Ishikawa (cell line): ENCODE measurements at regions not wholly inside any gene's neighbourhood (a gene's known extent, or its start where the extent isn't known, plus 50 kb on each side); places are given as distances from the start of the nearest gene placed in this dataset.

ENCODE experiments used
- CEBPB ChIP-seq: IDR thresholded peaks from 2 replicates; pipeline ENCODE4 v1.6.1; 2012
- CREB1 ChIP-seq: IDR thresholded peaks from 2 replicates; pipeline ENCODE4 v1.6.1; 2012; ENCODE audit warnings: low read depth
- EGR1 ChIP-seq: IDR thresholded peaks from 2 replicates; pipeline ENCODE4 v1.6.1; 2012
- EP300 ChIP-seq: IDR thresholded peaks from 2 replicates; pipeline ENCODE4 v1.6.1; 2012; ENCODE audit warnings: borderline replicate concordance
- FOXM1 ChIP-seq: IDR thresholded peaks from 2 replicates; pipeline ENCODE4 v1.6.1; 2012; ENCODE audit warnings: low read depth, borderline replicate concordance
- MAX ChIP-seq: IDR thresholded peaks from 2 replicates; pipeline ENCODE4 v1.6.1; 2012
- NFIC ChIP-seq: IDR thresholded peaks from 2 replicates; pipeline ENCODE4 v1.6.1; 2012
- RAD21 ChIP-seq: IDR thresholded peaks from 2 replicates; pipeline ENCODE4 v1.6.1; 2012; ENCODE audit warnings: low read depth
- REST ChIP-seq: IDR thresholded peaks from 2 replicates; pipeline ENCODE4 v1.6.1; 2012; ENCODE audit warnings: low read depth, mild to moderate bottlenecking
- TAF1 ChIP-seq: IDR thresholded peaks from 2 replicates; pipeline ENCODE4 v1.6.1; 2012; ENCODE audit warnings: low read depth, mild to moderate bottlenecking
- TCF12 ChIP-seq: IDR thresholded peaks from 2 replicates; pipeline ENCODE4 v1.6.1; 2012; ENCODE audit warnings: low read depth
- TEAD4 ChIP-seq: IDR thresholded peaks from 2 replicates; pipeline ENCODE4 v1.6.1; 2012
- USF1 ChIP-seq: IDR thresholded peaks from 2 replicates; pipeline ENCODE4 v1.6.1; 2012
- YY1 ChIP-seq: IDR thresholded peaks from 2 replicates; pipeline ENCODE4 v1.6.1; 2012; ENCODE audit warnings: low read depth
- ZBTB7A ChIP-seq: IDR thresholded peaks from 2 replicates; pipeline ENCODE4 v1.6.1; 2012; ENCODE audit warnings: low read depth

DNA sequence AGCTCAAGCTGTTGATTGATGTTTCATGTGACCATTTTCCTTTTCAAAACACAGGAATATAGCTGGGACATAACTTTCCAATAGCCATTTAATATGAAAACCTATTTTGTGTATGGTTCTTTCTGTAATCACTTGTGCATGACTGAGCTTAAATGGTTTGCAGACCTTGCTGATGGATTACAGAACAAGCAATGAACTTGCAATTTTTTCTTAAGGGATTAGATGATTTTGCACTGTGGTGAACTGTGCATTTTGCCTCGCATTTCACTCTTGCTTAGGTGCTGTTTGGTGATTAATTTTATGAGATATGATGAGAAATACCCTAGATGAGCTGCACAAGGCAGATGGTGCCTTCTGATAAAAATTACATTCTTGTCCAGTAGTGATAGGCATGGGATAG is 419.0 kb upstream of the FBXO33 start:
- TF ChIP-seq CEBPB: no peak
- TF ChIP-seq REST: no peak
- TF ChIP-seq MAX: no peak
- TF ChIP-seq TAF1: no peak
- TF ChIP-seq EP300: no peak
- no peak for TF ChIP-seq USF1
- no peak for TF ChIP-seq YY1
- no peak for TF ChIP-seq ZBTB7A
- TF ChIP-seq FOXM1: no peak
- TF ChIP-seq NFIC: no peak
- TF ChIP-seq EGR1: no peak
- no peak for TF ChIP-seq TCF12
- TF ChIP-seq TEAD4: no peak
- no peak for TF ChIP-seq CREB1
- TF ChIP-seq RAD21: no peak

GRCh38 chr14:39847852-39848251 is 415.6 kb upstream of the FBXO33 start:
- TF ChIP-seq TAF1 (no peak), EGR1 (no peak), NFIC (no peak), MAX (no peak), REST (no peak), RAD21 (no peak), YY1 (no peak), CEBPB (no peak), TCF12 (no peak), TEAD4 (no peak), EP300 (no peak)

DNA sequence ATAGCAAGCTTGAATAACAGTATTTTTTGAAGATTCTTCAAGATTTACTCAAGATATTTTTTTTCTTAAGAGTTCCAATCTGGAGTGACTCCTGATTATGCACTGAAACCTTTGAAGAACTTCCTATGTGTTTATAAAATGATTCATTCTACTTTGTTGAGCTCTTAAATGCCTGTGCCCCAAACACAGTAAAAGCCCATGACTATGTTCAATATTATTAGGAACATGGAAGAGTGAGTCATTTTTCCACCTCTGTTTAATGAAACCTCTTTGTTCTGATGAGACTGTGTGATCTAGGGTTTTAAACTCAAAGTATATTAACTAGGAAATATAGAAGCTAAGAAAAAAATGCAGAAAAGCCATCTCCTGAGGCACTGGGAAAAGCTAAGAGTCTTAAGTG is 415.0 kb upstream of the FBXO33 start:
- TF ChIP-seq TEAD4 (no peak), CEBPB (no peak)

DNA sequence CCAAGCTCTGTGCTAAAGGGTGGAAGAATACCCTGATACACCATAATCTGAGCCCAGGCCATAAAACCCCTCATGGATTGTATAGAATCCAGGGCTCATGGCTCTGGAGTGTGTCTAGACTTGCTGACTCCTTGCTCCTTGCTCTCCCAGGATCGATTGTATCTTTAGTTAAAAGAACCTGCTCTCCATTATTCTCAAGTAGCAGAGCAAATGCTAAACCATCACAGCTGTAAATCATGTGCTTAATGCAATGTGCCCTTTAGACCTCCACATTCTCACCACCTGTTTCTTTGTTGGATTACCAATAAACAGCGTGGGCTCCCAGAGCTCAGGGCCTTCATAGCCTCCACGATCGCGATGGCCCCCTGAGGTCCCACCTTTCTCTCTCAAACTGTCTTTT is 411.6 kb upstream of the FBXO33 start:
- no peak for TF ChIP-seq EGR1
- no peak for TF ChIP-seq RAD21
- no peak for TF ChIP-seq YY1

GRCh38 chr14:39841088-39841487 is 408.9 kb upstream of the FBXO33 start:
- no peak for TF ChIP-seq TAF1

GRCh38 chr14:39827901-39828655 is 395.8 kb upstream of the FBXO33 start:
- TF ChIP-seq YY1 (no peak), REST (no peak), TAF1 (no peak), USF1 (no peak), ZBTB7A (no peak), EP300 (no peak), NFIC (no peak)
